ENCODE measurements at regions not wholly inside any gene's neighbourhood (a gene's known extent, or its start where the extent isn't known, plus 50 kb on each side); places are given as distances from the start of the nearest gene placed in this dataset.

GRCh38 chr13:77838271-77838670 is 80.4 kb downstream of the EDNRB start:
- ATAC-seq (ENCODE audit: low FRiP score) (no peak), DNase-seq (ENCODE audit: low spot score) (no peak)
- no peak for TF ChIP-seq CTCF (IDR thresholded peaks at IDR 0.05)

DNA sequence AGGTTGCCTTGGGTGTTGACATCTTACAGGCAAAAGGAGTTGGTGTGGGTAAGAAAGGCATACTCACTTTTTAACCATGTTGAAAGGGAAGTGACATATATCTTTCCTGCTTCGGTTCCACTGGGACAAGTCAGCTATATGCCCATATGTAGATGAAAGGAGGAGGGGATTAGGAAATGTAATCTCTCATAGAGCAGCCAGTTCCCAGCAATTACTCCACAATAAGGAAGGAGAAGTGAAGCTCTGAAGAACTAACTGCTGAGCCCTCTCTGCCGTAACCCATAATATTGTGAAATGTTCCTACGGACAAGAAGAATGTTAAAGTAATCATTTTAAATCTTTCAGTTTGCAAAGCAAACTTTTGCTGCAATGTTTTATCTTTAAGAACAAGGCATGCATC is 82.2 kb downstream of the EDNRB start:
- DNase-seq (ENCODE audit: low spot score): no peak
- TF ChIP-seq CTCF (IDR thresholded peaks at IDR 0.05): no peak
- peak; percentile 39 for ATAC-seq (ENCODE audit: low FRiP score)

GRCh38 chr13:77833331-77833863 is 85.2 kb downstream of the EDNRB start:
- ATAC-seq (ENCODE audit: low FRiP score): no peak
- no peak for DNase-seq (ENCODE audit: low spot score)
- no peak for TF ChIP-seq CTCF (IDR thresholded peaks at IDR 0.05)

DNA sequence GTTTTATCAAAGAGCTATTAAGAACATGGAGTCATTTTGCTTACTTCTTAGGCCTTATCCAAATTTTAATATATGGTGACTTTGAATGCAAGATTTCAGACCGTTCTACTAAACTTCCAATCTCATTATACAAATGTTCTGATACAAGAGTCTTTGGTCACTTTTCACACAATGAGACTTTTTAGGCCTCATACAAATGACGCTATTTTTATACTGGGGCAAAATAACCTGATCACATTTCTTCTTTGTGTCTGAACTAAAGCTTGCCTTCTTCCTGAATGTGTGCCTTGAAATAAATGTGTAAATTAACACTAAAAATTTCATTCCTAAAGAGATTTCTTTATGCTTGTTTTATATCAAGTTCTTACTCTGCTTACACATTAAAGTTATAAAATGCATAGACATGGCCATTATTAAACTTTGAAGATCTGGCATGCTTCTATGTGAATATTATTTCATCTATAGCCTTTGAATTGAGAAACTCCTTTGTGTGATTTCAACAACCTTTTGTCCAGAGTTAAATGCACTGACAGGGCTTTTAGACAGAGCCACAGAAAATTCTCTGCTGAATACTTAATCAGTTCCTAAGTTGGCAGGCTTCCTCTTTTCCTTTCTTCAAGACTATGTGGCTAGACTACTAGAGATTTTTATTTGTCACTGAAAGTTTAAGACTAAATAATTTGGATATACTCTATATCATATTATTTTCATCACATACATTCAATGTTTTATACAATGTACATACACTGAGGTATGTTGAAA is 86.1 kb downstream of the EDNRB start:
- ATAC-seq (ENCODE audit: low FRiP score) (no peak), DNase-seq (ENCODE audit: low spot score) (no peak)
- TF ChIP-seq CTCF (IDR thresholded peaks at IDR 0.05): no peak

DNA sequence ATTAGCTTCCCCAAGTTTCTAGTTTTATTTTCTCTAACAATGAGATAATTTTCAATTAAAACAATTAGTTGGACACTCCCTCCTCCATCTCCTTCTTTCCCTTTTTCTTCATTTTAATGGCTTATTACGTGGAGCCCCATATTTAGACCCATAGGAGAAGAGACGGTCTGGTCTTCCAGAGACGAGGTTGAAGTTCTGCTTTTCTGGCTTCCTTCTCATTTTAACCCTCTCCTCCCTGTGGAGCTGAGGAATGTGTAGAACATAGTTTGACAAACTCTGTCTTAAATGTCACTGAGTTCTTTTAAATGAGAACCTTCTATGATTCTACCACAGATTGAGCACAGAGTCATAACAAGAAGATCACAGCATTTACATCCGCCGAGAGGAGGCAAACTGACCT is 86.8 kb downstream of the EDNRB start:
- ATAC-seq (ENCODE audit: low FRiP score) (no peak), DNase-seq (ENCODE audit: low spot score) (no peak)
- TF ChIP-seq CTCF (IDR thresholded peaks at IDR 0.05): no peak

DNA sequence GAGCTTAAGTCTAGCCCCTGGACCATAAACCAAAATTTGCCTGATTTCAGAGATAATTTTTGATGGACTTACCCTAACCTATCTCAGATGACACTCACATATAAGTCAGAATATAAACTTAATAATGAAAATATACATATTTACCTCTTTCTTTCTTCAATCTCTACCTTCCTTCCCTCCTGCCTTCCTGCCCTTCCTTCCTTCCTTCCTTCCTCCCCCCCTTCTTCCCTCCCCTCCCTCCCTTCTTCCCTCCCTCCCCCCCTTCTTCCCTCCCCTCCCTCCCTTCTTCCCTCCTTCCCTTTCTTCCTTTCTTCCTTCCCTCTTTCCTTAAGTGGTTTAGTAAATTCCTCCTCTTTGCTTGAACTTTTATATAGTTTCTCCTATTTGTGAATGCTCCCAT is 88.7 kb downstream of the EDNRB start:
- ATAC-seq (ENCODE audit: low FRiP score) (no peak), DNase-seq (ENCODE audit: low spot score) (no peak)
- no peak for TF ChIP-seq CTCF (IDR thresholded peaks at IDR 0.05)

GRCh38 chr13:77828799-77829198 is 89.8 kb downstream of the EDNRB start:
- no peak for ATAC-seq (ENCODE audit: low FRiP score)
- no peak for DNase-seq (ENCODE audit: low spot score)
- TF ChIP-seq CTCF (IDR thresholded peaks at IDR 0.05): no peak
